COR-L47 (cell line): ENCODE measurements at regions not wholly inside any gene's neighbourhood (a gene's known extent, or its start where the extent isn't known, plus 50 kb on each side); places are given as distances from the start of the nearest gene placed in this dataset.

Experiments used
- DNase-seq: peaks from one replicate; lab custom pipeline; 2025; lab: John Stamatoyannopoulos, UW

- peak; percentile 66 for DNase-seq
Observed at GRCh38 chr9:36728651-36729520, 156.2 kb downstream of the MELK start.

DNA sequence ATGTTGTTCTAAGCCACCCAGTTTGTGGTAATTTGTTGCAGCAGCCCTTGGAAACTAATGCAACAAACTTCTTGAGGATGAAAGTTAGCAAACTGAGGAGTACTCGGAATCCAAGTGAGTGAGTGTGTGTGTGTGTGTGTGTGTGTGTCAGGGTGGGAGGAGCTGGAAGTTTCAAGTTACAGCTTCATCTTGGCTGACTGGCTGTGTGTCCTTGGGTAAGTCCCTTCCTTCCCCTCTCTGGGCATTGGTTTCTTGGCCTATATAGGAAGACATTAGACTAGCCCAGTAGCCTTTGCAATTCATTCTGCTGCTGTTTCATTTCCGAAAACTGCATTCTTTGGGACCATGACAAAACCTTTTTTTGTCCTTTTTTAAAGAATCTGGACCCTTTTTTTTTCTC is 157.2 kb downstream of the MELK start:
- no peak for DNase-seq

DNA sequence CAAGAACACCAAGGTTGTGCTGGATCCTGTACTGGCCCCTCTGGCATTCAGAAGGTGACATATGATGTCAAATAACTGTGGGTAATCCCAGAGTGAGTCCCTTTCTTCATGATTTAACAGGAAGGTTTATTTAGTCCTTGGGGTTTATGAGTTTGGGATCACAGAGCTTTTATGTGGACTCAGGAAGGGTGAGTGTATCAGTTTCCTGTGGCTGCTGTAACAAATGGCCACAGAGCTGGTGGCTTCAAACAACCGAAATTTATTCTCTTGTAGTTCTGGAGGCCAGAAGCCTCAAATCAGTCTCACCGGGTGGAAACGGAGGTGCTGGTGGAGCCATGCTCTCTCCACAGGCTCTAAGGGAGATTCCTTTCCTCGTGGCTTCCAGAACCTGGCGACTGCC is 157.7 kb downstream of the MELK start:
- DNase-seq, result no peak

DNA sequence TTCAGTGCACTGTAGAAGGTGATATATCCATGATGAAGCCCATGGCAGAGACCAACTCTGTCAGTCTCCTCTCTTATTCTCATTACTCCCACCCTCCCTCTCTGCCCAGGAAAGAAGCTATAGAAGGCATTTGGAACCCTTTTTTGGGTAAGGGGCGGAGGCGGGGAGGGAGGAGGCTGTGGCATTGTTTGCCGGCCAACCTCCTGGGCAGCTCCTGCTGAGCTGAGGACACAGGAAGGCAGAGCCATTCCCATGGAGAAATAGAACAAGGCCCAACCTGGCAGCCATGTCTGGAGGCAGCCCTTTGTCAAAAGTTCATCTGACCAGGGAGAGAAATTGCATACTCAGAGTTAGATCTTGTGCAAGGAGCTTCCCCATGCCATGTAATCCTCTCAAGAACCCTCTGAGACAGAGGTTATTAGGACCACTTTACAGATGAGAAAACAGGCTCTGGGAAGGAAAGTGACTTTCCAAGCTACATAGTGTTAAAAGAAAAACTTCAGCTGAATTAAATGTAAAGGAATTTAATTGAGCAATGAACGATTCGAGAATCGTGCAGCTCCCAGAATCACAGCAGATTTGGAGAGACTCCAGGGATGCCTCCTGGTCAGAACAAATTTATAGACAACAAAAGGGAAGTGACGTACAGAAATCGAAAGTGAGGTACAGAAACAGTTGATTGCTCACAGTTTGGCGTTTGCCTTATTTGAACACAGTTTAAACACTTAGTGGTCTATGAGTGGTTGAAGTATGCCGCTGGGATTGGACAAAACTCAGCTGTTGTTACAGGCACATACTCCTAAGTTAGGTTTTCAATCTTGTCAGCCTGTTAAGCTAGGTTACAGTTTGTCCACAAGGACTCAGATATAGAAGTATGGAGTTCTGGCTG is 158.6 kb downstream of the MELK start:
- DNase-seq, result no peak

DNA sequence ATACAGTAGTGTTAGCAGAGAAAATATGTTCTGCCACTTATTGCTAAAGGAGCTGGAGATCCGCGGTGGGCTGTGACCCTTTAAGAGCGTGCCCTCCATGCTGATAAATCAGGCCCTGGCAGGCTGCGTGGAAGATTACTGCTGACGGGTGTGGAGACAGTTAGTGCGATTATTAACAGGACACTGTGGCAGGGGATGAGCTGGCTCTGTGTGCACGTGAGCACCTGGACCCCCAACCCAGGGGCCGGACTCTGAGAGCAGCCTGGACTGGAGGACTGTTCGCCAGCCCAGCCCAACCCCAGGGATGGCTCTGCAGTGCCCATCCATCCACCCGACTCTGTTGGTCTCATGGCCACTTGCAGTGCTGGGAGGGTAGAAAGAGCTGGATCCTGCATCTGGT is 162.0 kb downstream of the MELK start:
- no peak for DNase-seq

DNA sequence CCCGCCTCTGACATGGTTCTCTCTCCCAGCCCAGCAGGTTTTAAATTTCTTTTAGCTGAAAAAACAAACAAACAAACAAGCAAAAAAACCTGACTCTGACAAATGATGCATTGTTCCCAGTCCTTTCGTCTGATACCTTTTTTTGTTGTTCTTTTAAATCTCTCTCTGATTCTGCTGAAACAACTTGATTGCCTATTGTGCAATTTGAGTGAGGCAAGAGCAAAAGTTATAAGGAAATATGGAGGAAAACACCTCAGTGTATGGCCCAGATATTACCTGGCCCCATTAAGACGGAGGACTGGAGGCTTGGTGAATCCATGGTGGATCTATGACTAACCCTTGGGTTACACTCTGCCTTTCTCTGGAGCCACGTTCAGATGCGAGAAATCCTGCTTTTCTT is 164.0 kb downstream of the MELK start:
- DNase-seq, result no peak

- no peak for DNase-seq
Observed at GRCh38 chr9:36738318-36738976, 165.8 kb downstream of the MELK start.

- no peak for DNase-seq
Observed at GRCh38 chr9:36739373-36740116, 166.8 kb downstream of the MELK start.

GRCh38 chr9:36742264-36742663 is 169.6 kb downstream of the MELK start:
- no peak for DNase-seq

GRCh38 chr9:36744678-36745077 is 172.0 kb downstream of the MELK start:
- no peak for DNase-seq

DNA sequence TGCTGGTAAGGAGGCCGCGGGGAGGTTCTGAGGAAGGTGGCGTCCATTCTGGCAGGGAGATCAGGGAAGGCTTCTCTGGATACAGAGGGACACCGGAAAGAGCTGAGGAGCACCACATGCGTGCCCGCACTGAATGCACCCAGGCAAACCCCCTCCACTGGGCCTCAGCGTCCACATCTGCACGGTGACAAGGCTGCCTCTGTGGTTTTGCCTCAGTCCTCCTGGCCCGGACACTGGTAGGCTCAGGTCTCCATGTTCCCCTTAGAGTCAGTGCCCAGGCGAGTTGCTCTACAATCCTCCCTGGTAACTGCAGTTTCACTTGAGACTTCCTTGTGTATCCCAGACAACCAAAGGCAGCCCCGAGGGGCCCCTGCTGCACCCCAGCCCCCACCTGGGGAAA is 173.3 kb downstream of the MELK start:
- no peak for DNase-seq

GRCh38 chr9:36746415-36746814 is 173.7 kb downstream of the MELK start:
- DNase-seq, result no peak

DNA sequence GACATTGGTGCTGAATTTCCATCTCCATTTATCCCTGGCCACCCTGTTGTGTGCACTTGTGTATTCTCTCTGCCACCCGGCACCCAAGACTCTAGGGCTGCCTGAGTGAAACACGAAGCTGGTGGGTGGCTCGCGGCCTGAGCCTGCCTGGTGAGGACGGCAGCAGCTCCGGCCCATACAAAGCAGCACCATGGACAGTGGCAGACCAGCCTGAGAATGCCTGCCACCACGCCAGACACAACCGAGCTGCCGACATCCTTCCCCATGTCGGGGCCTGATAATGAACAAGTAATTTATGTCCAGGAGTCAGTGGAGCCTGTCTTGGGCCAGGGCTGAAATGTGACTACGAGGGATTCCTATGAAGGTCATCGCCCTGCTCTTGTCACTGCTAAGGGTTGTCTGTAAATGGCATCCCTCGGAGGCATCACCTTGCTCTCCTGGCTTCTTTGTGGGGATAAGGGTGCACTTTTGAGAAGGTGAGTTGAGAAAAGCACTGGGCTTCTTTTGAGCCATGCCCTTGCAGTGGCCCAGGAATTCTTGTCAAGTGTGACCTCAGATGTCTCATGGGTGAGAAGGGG is 175.7 kb downstream of the MELK start:
- DNase-seq, result no peak

- DNase-seq, result no peak
Observed at GRCh38 chr9:36749461-36749860, 176.8 kb downstream of the MELK start.

- DNase-seq, result no peak
Observed at GRCh38 chr9:36750630-36751029, 177.9 kb downstream of the MELK start.

DNA sequence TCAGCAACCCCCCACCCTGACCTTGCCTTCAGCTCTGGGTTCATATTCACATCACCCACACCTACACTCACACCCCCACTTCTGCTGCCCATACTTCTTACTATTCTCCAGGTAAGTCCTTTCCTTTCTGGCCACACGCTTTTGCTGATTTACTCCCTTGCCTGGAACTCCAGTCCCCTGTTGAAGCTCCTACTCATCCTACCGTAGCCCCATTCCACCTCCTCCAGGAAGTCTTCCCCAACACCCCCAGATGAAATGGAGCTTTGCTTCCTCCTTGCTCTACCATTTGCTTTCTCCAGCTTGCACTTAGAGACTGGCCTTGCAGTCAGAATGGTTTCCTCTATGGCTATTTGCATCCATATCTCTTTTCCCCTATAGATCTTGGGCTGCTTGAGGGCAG is 182.3 kb downstream of the MELK start:
- DNase-seq, result no peak

GRCh38 chr9:36759141-36759540 is 186.4 kb downstream of the MELK start:
- DNase-seq, result no peak

DNA sequence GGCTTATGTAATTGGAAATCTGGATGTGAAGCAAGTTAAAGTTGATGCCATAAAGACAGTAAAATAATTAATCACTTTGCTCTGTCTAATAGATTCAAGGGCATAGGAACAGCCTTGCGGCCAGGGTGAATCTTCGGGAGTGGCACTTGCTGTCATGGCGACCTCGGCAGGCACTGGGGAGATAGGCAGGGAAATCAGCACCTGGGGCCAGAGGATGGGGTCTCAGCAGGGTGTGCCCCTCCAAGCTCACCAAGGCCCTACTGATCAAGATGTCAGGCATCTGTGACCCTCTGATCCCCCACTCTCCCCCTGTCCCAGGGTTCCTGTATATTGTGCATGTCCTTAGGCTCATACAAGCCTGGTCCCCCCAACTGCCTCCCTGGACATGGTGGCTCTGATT is 187.3 kb downstream of the MELK start:
- DNase-seq, result no peak

- DNase-seq, result no peak
Observed at GRCh38 chr9:36760667-36761420, 188.1 kb downstream of the MELK start.

DNA sequence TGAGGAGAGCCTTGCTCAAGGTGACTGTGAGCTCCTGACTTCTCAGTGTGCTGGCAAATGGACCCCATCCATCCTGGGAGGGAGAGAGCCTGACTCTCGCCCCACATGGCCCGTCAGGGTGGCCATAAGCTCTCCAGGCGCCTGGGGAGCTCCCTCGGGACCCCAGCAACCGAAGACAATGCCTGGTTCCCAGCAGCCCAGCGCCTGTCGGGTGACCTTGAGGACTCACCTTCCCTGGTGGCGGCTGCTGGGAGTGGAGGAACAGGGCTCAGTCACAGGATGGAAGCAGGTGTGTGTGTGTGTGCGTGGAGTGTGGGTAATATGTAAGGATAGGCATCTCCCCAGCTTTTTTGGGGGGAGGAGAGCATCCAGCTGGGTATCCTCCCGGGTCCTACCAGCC is 190.3 kb downstream of the MELK start:
- no peak for DNase-seq

- no peak for DNase-seq
Observed at GRCh38 chr9:36763778-36764177, 191.1 kb downstream of the MELK start.
